KBM-7 (cell line): ENCODE measurements at regions not wholly inside any gene's neighbourhood (a gene's known extent, or its start where the extent isn't known, plus 50 kb on each side); places are given as distances from the start of the nearest gene placed in this dataset.
"Not testable (repeated sequence)": the region's sequence is repeated elsewhere in the genome, so short reads cannot be mapped to it uniquely, and the experiment has no call there.

Source experiments
- DNase-seq: peaks from one replicate; pipeline ENCODE4 v3.0.0-alpha.2; 2015
- in situ Hi-C: fragments of 300-500 bp; cut with MboI; formaldehyde crosslinking; loops from 2 replicates; pipeline ENCODE4 v1.14.3; 2020; ENCODE audit warnings: low sequenced_read_pairs, low pct_unique_long_range_greater_than_20kb, mixed read lengths

- in situ Hi-C loops: no loop called here
- DNase-seq: no peak
These were observed 722.9 kb downstream of the BCL11A start for GRCh38 chr2:59830601-59831000.

GRCh38 chr2:59827677-59828076, 725.8 kb downstream of the BCL11A start:
- in situ Hi-C loops: no loop called here

GRCh38 chr2:59826177-59826576, 727.3 kb downstream of the BCL11A start:
- no peak for DNase-seq
- in situ Hi-C loops: no loop called here

More at GRCh38 chr2:59827677-59828076, 725.8 kb downstream of the BCL11A start:
- DNase-seq: no peak

GRCh38 chr2:59824314-59824713, 729.1 kb downstream of the BCL11A start:
- in situ Hi-C loops: no loop called here
- DNase-seq: no peak

- in situ Hi-C loops: no loop called here
These were observed 737.4 kb downstream of the BCL11A start for GRCh38 chr2:59816075-59816474.

GRCh38 chr2:59810283-59810682, 743.2 kb downstream of the BCL11A start:
- DNase-seq, in situ Hi-C loops: not testable (repeated sequence)

More at GRCh38 chr2:59816075-59816474, 737.4 kb downstream of the BCL11A start:
- no peak for DNase-seq

GRCh38 chr2:59806486-59806885, 747.0 kb downstream of the BCL11A start:
- DNase-seq: no peak
- in situ Hi-C loops: no loop called here

- in situ Hi-C loops: no loop called here
- DNase-seq: no peak
These were observed 748.7 kb downstream of the BCL11A start for GRCh38 chr2:59804732-59805131.

GRCh38 chr2:59803586-59803985, 749.9 kb downstream of the BCL11A start:
- in situ Hi-C loops: no loop called here
- no peak for DNase-seq

- in situ Hi-C loops: no loop called here
These were observed 754.7 kb downstream of the BCL11A start for GRCh38 chr2:59798687-59799232.

GRCh38 chr2:59791004-59791618, 762.3 kb downstream of the BCL11A start:
- no peak for DNase-seq
- in situ Hi-C loops: no loop called here

More at GRCh38 chr2:59798687-59799232, 754.7 kb downstream of the BCL11A start:
- DNase-seq: no peak

GRCh38 chr2:59790186-59791003, 763.1 kb downstream of the BCL11A start:
- in situ Hi-C loops: no loop called here
- DNase-seq: no peak

GRCh38 chr2:59789523-59789922, 763.9 kb downstream of the BCL11A start:
- DNase-seq: no peak
- in situ Hi-C loops: no loop called here

- no peak for DNase-seq
- in situ Hi-C loops: no loop called here
These were observed 766.4 kb downstream of the BCL11A start for GRCh38 chr2:59787095-59787494.

- in situ Hi-C loops: no loop called here
- DNase-seq: no peak
These were observed 766.8 kb downstream of the BCL11A start for GRCh38 chr2:59786684-59787083.

GRCh38 chr2:59779571-59779970, 773.9 kb downstream of the BCL11A start:
- peak; percentile 14 for DNase-seq
- in situ Hi-C loops: no loop called here

GRCh38 chr2:59777120-59777519, 776.3 kb downstream of the BCL11A start:
- DNase-seq: no peak
- in situ Hi-C loops: no loop called here

- in situ Hi-C loops: no loop called here
- DNase-seq: no peak
These were observed 776.8 kb downstream of the BCL11A start for GRCh38 chr2:59776726-59777008.

- no peak for DNase-seq
- in situ Hi-C loops: no loop called here
These were observed 778.5 kb downstream of the BCL11A start for GRCh38 chr2:59774821-59775433.

GRCh38 chr2:59770651-59771050, 782.8 kb downstream of the BCL11A start:
- in situ Hi-C loops: no loop called here
- no peak for DNase-seq
